SK-N-SH (cell line): ENCODE measurements at regions not wholly inside any gene's neighbourhood (a gene's known extent, or its start where the extent isn't known, plus 50 kb on each side); places are given as distances from the start of the nearest gene placed in this dataset.

Experiments
- CTCF ChIA-PET: fragments of 300-600, 350-600 bp; formaldehyde crosslinking; extraction: SDS; loops from one replicate; lab custom pipeline; 2021; lab: Yijun Ruan, JAX
- POLR2A ChIA-PET: fragments of 350-600 bp; sonication (Branson Sonifier 250); formaldehyde crosslinking; extraction: SDS; loops from one replicate; lab custom pipeline; 2020; ENCODE audit warnings: antibody characterized with exemption, inconsistent platforms; lab: Yijun Ruan, JAX
- DNase-seq: peaks from one replicate; pipeline ENCODE4 v3.0.0; 2012
- H2AFZ ChIP-seq: fragments of 200-600 bp; sonication (generic); 2 replicates; pipeline ENCODE4 v1.8.1; 2016; ENCODE audit warnings: antibody characterized with exemption, mild to moderate bottlenecking, low read depth
- H3F3A ChIP-seq: fragments of 200-600 bp; sonication (generic); replicated peaks from 2 replicates; pipeline ENCODE3; 2016; ENCODE audit warnings: antibody characterized with exemption, mild to moderate bottlenecking; ENCODE audit not compliant: insufficient read depth
- H3K27ac ChIP-seq, 2 experiments: fragments of 200-500 bp in 1 of 2; fragments of 200-600 bp in 1 of 2; sonication (Bioruptor generic) in 1 of 2; sonication (generic), shearing (Covaris generic) in 1 of 2; 2 replicates each; pipeline versions ENCODE4 v1.5.1 to v1.6.1; 2014 to 2016; ENCODE audit warnings: low read depth in 2 of 2, inconsistent platforms in 1 of 2, low read length in 1 of 2, mild to moderate bottlenecking in 1 of 2, mixed read lengths in 1 of 2
- H3K27me3 ChIP-seq: fragments of 200-600 bp; sonication (generic), shearing (Covaris generic); 2 replicates; pipeline ENCODE4 v1.6.1; 2016; ENCODE audit warnings: mixed run types; ENCODE audit not compliant: insufficient read depth
- H3K36me3 ChIP-seq, 2 experiments: fragments of 200-500 bp in 1 of 2; fragments of 200-600 bp in 1 of 2; sonication (Bioruptor generic) in 1 of 2; sonication (generic) in 1 of 2; replicated peaks in 1 of 2; 2 replicates each; pipeline versions ENCODE3 to v1.5.1; 2014 to 2016; ENCODE audit warnings: low read length in 1 of 2, mild to moderate bottlenecking in 1 of 2; ENCODE audit not compliant: insufficient read depth in 2 of 2, control insufficient read depth in 1 of 2
- H3K4me1 ChIP-seq, 2 experiments: fragments of 200-500 bp in 1 of 2; fragments of 200-600 bp in 1 of 2; sonication (Bioruptor generic) in 1 of 2; sonication (generic), shearing (Covaris generic) in 1 of 2; 2 replicates each; pipeline versions ENCODE4 v1.5.1 to v1.6.1; 2014 to 2016; ENCODE audit warnings: low read depth in 1 of 2, low read length in 1 of 2, mixed run types in 1 of 2; ENCODE audit not compliant: insufficient read depth in 2 of 2, control insufficient read depth in 1 of 2
- H3K4me2 ChIP-seq: fragments of 200-600 bp; sonication (generic), shearing (Covaris generic); 2 replicates; pipeline ENCODE4 v1.6.1; 2017; ENCODE audit warnings: mixed run types
- H3K4me3 ChIP-seq, 2 experiments: fragments of 200-500 bp in 1 of 2; fragments of 200-600 bp in 1 of 2; sonication (Bioruptor generic) in 1 of 2; sonication (generic), shearing (Covaris generic) in 1 of 2; 2 replicates each; pipeline versions ENCODE4 v1.5.1 to v1.8.1; 2014 to 2016; ENCODE audit warnings: low read depth in 2 of 2, inconsistent platforms in 1 of 2, low read length in 1 of 2, mild to moderate bottlenecking in 1 of 2, mixed read lengths in 1 of 2, moderate library complexity in 1 of 2
- H3K79me2 ChIP-seq: fragments of 200-600 bp; sonication (generic); 2 replicates; pipeline ENCODE4 v1.8.1; 2017; ENCODE audit warnings: mild to moderate bottlenecking; ENCODE audit not compliant: insufficient read depth
- H3K9ac ChIP-seq: fragments of 200-600 bp; sonication (generic); 2 replicates; pipeline ENCODE4 v1.6.1; 2017; ENCODE audit warnings: mixed run types
- H3K9me2 ChIP-seq: fragments of 200-600 bp; sonication (generic); 2 replicates; pipeline ENCODE4 v1.6.1; 2017; ENCODE audit warnings: mixed run types
- H3K9me3 ChIP-seq: fragments of 200-600 bp; sonication (generic); 2 replicates; pipeline ENCODE4 v1.6.1; 2017; ENCODE audit warnings: mixed run types, mild to moderate bottlenecking, moderate library complexity
- H4K20me1 ChIP-seq: fragments of 200-600 bp; sonication (generic); 2 replicates; pipeline ENCODE4 v1.6.1; 2017; ENCODE audit warnings: mild to moderate bottlenecking, mixed run types; ENCODE audit not compliant: insufficient read depth
- CTCF ChIP-seq: fragments of 200-600 bp; sonication (generic); IDR thresholded peaks from 2 replicates; pipeline ENCODE4 v1.6.1; 2017; ENCODE audit warnings: antibody characterized with exemption, mild to moderate bottlenecking, moderate library complexity
- ELF1 ChIP-seq: IDR thresholded peaks from 2 replicates; pipeline ENCODE4 v1.4.0; 2012
- IRF3 ChIP-seq: fragments of 150-350 bp; IDR thresholded peaks from 2 replicates; pipeline ENCODE4 v1.6.1; 2016; ENCODE audit warnings: mild to moderate bottlenecking, low read depth, low read length
- MAX ChIP-seq: IDR thresholded peaks from 2 replicates; pipeline ENCODE4 v1.4.0; 2012; ENCODE audit warnings: low read depth
- MXI1 ChIP-seq: IDR thresholded peaks from 2 replicates; pipeline ENCODE4 v1.6.1; 2012; ENCODE audit warnings: mild to moderate bottlenecking, low read depth, low read length, improper control_type of control experiment
- NRF1 ChIP-seq: IDR thresholded peaks from 2 replicates; pipeline ENCODE4 v1.6.1; 2012; ENCODE audit warnings: low read depth, mild to moderate bottlenecking, low read length
- RAD21 ChIP-seq: IDR thresholded peaks from 2 replicates; pipeline ENCODE4 v1.6.1; 2012; ENCODE audit warnings: mild to moderate bottlenecking, low read length
- RFX5 ChIP-seq: IDR thresholded peaks from 2 replicates; pipeline ENCODE4 v1.6.1; 2012; ENCODE audit warnings: mild to moderate bottlenecking, improper control_type of control experiment, low read length
- SMC3 ChIP-seq: IDR thresholded peaks from 2 replicates; pipeline ENCODE4 v1.6.1; 2012; ENCODE audit warnings: low read depth, low read length, improper control_type of control experiment
- TEAD4 ChIP-seq: IDR thresholded peaks from 2 replicates; pipeline ENCODE4 v1.4.0; 2012; ENCODE audit warnings: mild to moderate bottlenecking, borderline replicate concordance; ENCODE audit not compliant: insufficient read depth
- USF1 ChIP-seq: IDR thresholded peaks from 2 replicates; pipeline ENCODE4 v1.4.0; 2012; ENCODE audit warnings: low read depth, borderline replicate concordance
- WGBS: methylation state at CpG from one replicate; pipeline ENCODE4 v1.1.6; 2017; ENCODE audit warnings: low lambda C conversion rate; 5-methylcytosine and 5-hydroxymethylcytosine counted together

- POLR2A ChIA-PET, result no interaction called here
- Histone ChIP-seq H3K4me2 (no peak overlapping the region), H3K79me2 (no peaks in the 10 kb centered on the region), H3K4me1 (no peaks in the 10 kb centered on the region), H2AFZ (no peak overlapping the region), H3K4me3 (no peak overlapping the region), H3F3A (no peaks in the 10 kb centered on the region), H3K36me3 (no peaks in the 10 kb centered on the region), H3K9me3 (no peaks in the 10 kb centered on the region), H3K27me3 (no peaks in the 10 kb centered on the region), H3K27ac (no peak overlapping the region), H3K9me2 (no peaks in the 10 kb centered on the region), H3K9ac (no peak overlapping the region), H4K20me1 (no peaks in the 10 kb centered on the region)
- WGBS, result 8% methylated on average over 1 of the region's 1 CpG
- no peak for TF ChIP-seq ELF1
- TF ChIP-seq RFX5, result no peak
- TF ChIP-seq MAX, result no peak
- TF ChIP-seq RAD21, result no peak
- no peak for TF ChIP-seq SMC3
- TF ChIP-seq TEAD4, result no peak
- no peak for DNase-seq
- CTCF ChIA-PET, result no interaction called here
Measured at GRCh38 chr11:80856066-80856465, 1415.2 kb upstream of the TENM4 start.

- no peaks in the 10 kb centered on the region for H3K36me3 ChIP-seq
- POLR2A ChIA-PET, result no interaction called here
Measured at GRCh38 chr11:80855426-80855825, 1414.6 kb upstream of the TENM4 start.

More at GRCh38 chr11:80855426-80855825, 1414.6 kb upstream of the TENM4 start:
- Histone ChIP-seq H3K79me2 (no peaks in the 10 kb centered on the region), H3K4me2 (no peak overlapping the region), H3K9ac (no peak overlapping the region), H3K27ac (no peak overlapping the region), H3K4me3 (no peak overlapping the region), H2AFZ (no peak overlapping the region), H3F3A (no peaks in the 10 kb centered on the region), H4K20me1 (no peaks in the 10 kb centered on the region), H3K9me3 (no peaks in the 10 kb centered on the region), H3K4me1 (no peaks in the 10 kb centered on the region), H3K27me3 (no peaks in the 10 kb centered on the region), H3K9me2 (no peaks in the 10 kb centered on the region)
- WGBS, result 55% methylated on average over 4 of the region's 4 CpGs
- no peak for DNase-seq
- CTCF ChIA-PET, result no interaction called here
- TF ChIP-seq USF1 (no peak), MXI1 (no peak), NRF1 (no peak), CTCF (no peak), IRF3 (no peak)
